Stimulated activated CD8-positive, alpha-beta memory T cell treated with anti-CD3 and anti-CD28 coated beads, Interleukin-15, amount 100 ng/mL, for 1 hour (primary cell): ENCODE measurements at regions not wholly inside any gene's neighbourhood (a gene's known extent, or its start where the extent isn't known, plus 50 kb on each side); places are given as distances from the start of the nearest gene placed in this dataset.

Source experiments
- DNase-seq: peaks from one replicate; pipeline ENCODE4 v3.0.0-alpha.2; 2020; ENCODE audit warnings: low read depth

DNA sequence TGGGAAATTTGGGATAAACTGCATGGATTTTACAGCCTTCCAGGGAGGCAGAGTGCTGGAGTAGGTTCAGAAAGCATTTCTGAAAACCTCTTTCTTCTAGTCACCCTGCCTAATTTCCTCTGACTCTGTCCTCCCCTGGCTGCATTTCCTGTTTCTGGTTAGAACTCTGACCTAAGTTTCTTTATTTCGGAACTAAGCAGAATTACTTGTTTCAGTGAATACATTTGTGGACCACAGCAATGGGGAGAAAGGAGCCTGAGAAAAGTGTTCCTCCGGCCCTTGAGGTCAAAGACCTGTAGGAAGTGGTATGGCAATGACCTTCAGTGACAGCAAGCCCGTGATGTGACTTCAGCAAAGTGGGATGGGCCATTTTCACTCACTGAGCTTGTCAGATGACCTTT is 173.4 kb upstream of the RUNX1 start:
- DNase-seq = no peak

GRCh38 chr21:35222021-35222420 is 172.9 kb upstream of the RUNX1 start:
- DNase-seq = no peak

DNA sequence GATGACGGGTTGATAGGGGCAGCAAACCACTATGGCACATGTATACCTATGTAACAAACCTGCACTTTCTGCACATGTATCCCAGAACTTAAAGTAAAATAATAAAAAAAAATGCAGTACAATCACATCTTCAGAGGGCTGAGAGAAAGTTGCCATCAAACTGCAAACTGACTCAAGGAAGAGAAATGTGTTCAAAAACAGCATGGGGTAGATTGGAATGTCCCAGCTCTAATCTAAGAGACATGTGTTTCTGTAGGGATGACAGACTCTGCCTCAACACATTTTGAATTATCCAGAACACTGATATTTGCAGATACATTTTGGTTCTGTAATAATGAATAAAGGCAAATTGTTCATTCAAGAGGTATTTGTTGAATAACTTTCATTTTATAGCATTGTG is 171.2 kb upstream of the RUNX1 start:
- DNase-seq = no peak

DNA sequence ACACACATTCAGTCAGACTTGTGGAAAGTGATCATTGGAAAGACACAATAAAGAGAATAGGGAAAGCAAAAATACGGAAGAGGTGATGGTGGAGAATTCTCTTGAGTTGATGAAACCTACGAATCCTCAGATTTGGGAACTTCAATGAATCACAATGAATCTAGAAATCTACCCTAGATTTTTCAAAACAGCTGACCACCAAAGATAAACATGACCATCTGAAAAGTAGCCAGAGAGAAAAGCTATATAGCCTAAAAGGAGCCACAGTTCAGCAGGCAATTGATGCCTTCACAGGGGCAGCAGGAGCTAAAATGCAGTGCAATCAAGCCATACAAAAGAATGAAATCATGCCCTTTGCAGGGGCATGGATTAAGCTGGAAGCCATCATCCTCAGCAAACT is 170.6 kb upstream of the RUNX1 start:
- DNase-seq = no peak

DNA sequence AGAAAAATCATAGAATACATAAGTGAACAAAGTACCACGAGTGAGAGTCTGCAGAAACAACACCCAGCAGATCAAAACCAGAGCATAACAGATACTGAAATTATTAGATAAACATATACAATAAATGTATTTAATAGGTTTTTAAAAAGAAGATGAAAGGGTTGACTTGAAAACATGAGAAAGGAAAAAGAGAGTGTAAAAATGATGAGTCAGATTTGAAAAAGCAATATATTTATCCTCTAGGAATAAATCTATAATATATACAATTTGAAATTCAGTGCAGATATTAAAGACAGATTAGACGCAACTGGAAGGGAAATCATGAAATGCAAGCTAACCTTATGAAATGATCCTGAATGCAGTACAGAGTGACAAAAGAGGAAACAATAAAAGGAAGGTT is 170.2 kb upstream of the RUNX1 start:
- DNase-seq = no peak

DNA sequence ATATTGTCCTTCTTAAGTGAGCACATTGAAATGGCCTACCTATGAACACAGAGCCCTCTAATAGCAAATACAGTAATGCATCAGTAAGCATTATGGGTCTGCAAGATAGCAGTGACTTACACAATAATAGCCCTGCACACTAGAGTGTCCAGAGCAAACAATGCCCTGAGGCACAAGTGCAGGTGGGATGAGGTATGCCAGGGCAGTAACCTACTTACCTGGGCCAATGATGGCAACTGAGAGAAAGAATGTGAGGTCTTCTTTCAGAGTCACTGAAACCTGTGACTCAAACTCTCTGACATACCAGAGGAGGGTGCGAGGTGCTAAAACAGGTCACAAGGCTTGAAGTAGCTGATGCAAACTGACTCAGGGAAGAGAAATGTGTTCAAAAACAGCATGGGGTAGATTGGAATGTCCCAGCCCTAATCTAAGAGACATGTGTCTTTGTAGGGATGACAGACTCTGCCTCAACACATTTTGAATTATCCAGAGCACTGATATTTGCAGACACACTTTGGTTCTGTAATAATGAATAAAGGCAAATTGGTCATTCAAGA is 168.5 kb upstream of the RUNX1 start:
- no peak for DNase-seq

DNA sequence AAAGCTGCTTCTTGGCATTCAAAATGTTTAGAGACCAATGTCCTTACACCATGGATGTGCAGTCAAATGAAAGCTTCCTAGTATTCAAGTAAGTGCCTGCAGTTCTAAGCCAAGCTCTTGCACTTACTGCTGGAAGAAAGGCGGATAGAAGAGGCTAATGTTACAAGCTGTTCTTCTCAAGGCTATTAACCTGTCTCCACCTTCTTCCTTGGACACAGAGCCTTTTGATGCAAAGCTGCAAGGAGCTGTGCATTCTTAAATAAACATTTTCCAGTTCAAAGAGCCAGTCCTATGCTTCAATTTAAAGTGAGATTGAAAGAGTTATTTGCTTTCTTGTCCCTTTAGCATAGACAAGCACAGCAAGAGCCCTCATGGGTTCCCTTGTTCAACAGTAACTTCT is 167.9 kb upstream of the RUNX1 start:
- no peak for DNase-seq

- DNase-seq = no peak
Measured at GRCh38 chr21:35215870-35216269, 166.8 kb upstream of the RUNX1 start.

DNA sequence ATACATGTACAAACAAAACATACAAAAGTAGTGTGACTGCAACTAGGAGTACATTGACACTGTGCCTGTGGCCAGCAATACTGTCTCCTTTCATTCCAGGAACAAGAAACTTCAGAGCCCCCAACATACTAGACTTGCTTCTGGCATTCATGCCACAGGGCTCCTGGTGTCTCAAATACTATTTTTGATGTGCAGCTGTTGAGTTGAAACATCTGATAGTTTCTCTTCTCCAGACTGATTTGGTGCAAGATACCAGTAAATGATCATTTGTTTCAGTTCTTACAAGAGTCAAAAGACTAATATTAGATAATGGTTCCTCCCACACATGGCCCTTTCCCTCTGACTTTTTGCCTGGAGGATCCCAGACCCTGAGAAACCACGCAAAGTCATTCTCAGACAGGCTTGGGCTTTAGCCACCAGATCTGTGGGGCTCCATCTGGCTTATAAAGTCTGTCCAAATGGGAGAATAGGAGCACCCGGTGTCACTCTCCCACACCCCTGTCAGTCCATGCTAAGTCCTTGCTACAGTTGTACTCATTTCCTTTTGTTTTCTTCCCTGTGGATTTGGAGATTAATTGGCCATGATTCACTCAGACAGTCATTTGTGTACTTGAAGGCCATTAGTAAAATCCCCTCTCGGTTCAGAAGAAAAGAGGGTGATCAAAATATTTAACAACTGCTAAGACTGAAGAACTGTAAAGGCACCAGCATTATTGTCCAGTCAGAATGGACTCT is 163.5 kb upstream of the RUNX1 start:
- DNase-seq = no peak

DNA sequence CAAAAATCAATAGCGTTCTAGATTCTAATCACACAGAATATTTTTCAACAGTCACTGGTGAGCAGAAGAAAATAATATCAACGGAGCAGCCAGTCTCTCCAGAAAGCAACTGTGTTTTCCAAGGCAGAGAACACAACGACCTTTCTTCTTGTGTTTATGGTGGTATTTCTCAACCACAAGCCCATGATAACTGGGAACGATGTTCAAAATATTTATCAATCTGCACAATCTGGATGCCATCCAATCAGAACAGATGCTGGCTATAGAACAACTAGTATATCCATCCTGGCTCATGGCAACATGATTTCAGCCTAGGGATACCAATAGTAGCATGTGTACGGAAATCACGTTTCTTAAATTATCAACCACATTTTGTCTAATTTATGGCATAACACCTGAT is 162.7 kb upstream of the RUNX1 start:
- no peak for DNase-seq

DNA sequence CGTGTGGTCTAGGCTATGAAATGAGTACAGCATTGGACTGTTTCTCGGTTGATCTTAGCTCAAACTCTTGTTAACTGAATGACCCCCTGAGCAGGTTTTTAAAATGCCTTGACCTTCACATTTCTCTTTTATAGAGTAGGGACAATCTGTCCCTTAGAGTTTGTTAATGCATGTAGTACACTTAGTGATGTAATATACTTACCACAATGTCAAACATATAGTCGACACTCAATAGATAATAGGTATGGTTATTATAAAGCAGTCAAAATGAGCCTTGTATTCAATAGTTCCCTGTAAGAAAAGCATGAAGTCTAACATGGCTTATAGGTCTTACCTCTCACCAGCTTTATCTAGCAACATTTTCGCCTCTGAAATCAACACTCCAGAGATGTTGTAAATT is 161.0 kb upstream of the RUNX1 start:
- no peak for DNase-seq

DNA sequence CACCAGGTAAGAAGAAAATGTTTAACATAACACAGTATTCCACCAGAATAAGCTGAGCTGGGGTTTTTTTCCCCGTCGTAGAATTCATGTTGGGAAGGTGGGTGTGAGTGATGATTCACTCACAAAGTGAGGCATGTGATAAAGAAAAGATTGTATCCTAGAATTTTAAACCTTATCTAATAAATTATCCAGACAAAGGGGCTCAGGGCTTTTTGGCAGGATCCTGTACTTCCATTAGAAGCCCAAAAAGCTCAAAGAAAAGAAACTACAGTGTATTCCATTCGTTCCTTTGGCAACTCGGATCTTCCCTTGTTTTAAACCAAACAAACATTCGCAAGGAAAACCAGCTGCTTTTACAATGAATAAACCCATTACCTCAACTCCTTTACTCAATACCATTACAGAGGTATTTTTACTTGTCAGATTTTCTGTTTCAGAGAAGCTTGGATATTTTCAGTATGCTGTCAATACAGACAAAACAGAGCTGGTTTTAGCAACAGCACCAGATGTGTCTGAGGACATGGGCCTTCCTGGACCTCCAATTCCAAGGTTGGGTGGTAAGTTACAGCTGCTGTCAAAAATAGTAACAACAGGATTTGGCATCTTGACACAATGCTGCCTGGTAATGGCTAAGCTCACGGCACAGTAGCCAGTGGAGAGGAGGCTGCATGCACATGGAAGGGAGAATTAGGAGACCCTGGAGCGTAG is 159.9 kb upstream of the RUNX1 start:
- DNase-seq = no peak

- no peak for DNase-seq
Measured at GRCh38 chr21:35208104-35208503, 159.0 kb upstream of the RUNX1 start.

GRCh38 chr21:35207322-35207721 is 158.2 kb upstream of the RUNX1 start:
- no peak for DNase-seq

DNA sequence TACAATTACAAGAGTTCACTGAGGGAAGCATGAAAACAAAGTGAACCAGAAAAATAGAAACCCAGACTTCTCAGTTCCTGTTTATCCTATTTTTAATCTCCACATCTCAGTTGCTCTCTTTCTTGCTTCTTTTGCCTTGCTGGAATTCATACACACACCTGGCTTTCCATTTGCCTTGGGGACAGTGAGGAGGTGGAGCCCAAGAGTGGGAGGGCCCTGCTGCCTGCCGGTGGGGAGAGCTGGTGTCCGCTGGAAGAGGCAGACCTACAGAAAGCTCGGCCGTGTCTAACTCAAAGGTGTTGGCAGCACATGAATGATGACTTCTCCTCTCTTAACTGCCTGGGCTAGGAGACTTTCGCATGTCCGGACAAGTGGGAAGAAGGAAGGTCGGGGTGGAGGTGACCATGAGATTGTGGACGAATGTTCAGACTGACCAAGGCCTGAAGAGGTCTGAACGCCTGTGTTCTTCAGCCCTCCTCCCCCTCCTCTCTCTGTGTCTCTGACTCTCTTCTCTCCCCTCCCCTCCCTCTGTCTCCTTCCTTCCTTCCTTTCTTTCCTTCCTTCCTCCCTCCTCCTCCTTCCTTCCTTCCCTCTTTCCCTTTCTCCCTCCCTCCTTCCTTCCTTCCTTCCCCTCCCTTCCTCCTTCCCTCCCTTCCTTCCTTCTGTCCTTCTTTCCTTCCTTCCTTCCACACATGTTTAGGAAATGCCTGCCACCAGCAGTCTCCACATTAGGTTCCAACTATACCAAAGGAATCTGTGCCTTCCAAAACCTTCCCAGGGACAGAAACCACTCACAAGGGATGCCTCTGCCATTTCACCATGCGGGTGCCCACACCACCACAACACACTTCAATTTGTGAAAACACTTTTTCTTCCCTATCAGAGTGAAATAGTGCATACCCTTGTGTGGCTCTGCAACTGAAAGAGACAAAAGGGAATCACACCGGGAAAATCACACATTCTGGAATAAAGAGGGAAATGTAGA is 157.3 kb upstream of the RUNX1 start:
- DNase-seq = no peak

DNA sequence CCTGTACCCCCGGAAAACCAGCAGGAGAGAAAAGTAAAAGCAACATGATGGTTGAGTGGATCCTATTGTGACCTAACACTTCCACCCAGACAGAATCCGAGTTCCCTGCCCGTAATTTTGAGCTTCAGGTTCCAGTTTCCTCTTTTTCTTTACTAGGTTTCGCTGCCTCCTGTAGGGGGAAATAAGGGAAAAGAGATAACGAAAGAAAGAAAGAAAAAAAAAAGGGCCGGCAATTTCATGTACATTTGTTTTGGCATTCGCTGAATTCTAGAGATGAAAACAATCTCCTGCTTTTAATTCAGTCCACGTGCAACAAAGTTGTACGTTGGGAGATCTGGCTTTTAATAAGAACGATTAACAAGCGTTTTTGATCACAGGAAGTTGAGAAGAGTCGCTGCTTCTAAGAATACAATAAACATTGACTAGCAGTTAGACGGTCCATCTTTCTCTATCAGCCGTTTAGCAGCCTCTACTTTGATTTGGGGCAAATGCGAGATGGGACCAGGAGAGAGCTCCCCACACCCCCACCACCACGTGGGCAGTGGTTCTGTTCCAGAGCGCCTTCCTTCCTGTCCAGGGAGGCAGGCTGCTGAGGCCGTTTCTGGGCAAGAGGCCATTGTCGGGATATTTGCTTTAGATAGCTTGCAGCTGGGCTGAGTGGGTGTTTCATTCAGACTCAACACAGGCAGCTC is 155.9 kb upstream of the RUNX1 start:
- no peak for DNase-seq

DNA sequence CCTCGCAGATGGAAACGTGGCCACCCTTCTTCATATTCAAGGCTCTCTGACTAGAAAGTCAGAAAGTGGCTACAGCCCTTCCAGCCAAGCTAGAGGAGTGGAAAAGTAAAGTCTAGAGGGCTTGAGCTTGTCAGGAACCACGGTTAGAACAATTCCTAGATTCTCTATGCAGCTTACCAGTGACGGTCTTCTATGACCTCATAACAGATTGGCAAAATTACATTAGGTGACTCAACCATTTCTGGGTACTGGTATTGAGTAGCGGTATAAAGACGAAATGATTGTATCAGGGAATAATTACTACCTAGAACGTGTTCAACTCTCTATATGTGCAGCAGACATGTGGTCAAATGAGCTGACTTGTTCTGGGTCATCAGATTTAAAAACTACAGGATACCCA is 155.0 kb upstream of the RUNX1 start:
- no peak for DNase-seq

DNA sequence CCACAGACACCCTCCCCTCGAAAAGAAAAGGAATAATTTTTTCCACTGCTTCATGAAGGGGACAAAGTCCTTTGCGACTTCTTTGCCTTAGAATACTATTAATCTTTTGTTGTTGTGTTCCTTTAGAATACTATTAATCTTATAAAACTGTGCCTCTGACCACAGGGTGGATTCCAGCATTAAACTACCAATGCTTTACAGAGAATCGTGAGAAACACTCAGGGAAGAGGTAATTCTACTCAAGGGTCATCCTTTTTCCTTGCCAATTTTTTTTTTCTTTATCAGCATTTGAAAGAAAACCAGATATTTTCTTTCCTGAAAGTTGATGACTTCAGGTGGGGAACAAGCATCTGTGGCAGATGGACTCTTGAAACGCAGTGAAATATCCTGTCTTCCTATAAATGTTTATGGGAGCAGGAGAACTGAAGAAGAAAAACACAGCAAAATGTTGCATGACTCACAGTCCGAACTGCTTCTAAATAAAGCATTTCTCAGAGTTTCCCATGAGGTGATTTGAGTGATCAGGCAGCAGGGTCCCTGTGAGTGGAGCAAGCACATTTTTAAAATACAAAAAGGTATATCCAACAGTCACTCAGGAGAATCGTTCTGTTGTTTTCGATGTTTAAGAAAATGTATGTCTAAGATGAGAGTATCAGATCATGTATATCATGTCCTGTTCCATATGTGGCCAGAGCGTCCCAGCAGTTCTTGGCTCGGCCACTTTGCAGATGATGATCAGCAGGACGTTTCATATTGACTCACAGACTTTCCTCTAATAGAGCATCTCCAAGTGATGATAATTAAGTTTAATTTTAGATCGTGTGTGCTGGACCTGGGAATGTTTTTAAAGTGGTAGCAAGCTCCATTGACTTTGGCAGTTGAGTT is 154.2 kb upstream of the RUNX1 start:
- DNase-seq = no peak

DNA sequence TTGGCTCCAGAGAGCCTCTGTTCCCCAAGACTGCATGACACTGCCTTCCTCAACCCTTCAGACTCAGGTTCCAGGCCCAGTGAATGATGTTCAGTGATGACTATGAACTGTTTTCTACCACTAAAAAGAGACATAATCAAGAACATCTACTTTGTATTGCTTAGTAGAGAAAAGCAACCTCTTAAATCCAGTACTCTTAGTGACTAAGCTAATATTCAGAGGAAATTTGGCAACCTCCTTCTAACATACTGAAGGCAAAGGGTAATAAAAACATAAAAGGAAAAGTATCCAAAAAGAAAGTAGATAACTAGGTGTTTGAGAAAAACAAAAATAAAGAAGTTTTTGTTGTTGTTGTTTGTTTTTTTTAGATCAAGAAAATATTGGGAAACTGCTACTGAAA is 153.3 kb upstream of the RUNX1 start:
- DNase-seq = no peak

GRCh38 chr21:35201799-35202198 is 152.7 kb upstream of the RUNX1 start:
- no peak for DNase-seq

DNA sequence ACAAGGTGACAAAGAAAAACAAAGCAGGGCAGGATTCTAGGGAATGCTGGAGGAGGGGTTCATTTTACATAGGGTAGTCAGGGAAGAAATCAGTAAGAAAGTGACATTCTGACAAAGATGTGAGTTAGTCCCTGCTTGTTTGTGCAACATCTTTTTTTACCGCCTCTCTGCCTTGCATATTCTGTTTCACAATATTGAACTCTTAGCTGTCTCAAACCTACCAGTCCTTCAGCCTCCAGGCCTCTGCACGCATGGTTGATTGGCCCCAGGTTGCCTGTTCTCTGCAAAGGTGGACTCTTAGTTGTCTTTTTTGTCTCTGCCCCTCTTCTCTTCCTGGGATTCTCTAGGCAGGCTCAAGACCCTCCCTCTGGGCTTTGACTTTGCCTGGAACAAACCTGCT is 152.2 kb upstream of the RUNX1 start:
- DNase-seq = no peak
